HL-60 (cell line): ENCODE measurements at regions not wholly inside any gene's neighbourhood (a gene's known extent, or its start where the extent isn't known, plus 50 kb on each side); places are given as distances from the start of the nearest gene placed in this dataset.

Experiments used
- CTCF ChIP-seq: IDR thresholded peaks from one replicate; pipeline ENCODE4 v1.5.1; 2011; ENCODE audit warnings: low read length, control low read depth, inconsistent platforms; ENCODE audit not compliant: insufficient read depth
- POLR2AphosphoS5 ChIP-seq: IDR thresholded peaks from 2 replicates; pipeline ENCODE4 v1.6.1; 2012; ENCODE audit warnings: low read depth
- SPI1 ChIP-seq: IDR thresholded peaks from 2 replicates; pipeline ENCODE4 v1.6.1; 2012; ENCODE audit warnings: low read depth, mild to moderate bottlenecking, borderline replicate concordance

- TF ChIP-seq SPI1 (no peak), CTCF (no peak), POLR2AphosphoS5 (no peak)
Observed at GRCh38 chr4:189131118-189131517, 809.6 kb upstream of the FRG1 start.
